Thoracic aorta (tissue), 2 donors: ENCODE measurements at regions not wholly inside any gene's neighbourhood (a gene's known extent, or its start where the extent isn't known, plus 50 kb on each side); places are given as distances from the start of the nearest gene placed in this dataset.

Source experiments
- ATAC-seq: fragments of 150-250 bp; one replicate; pipeline ENCODE4 v1.8.0; 2017; ENCODE audit warnings: low read depth; ENCODE audit not compliant: insufficient number of reproducible peaks, low FRiP score
- DNase-seq: peaks from one replicate; pipeline ENCODE4 v3.0.0-alpha.2; 2020; ENCODE audit warnings: low spot score
- H3K27ac ChIP-seq, 2 donors: fragments of 200-600 bp; sonication (generic); 1 replicate in 1 of 2; 2 replicates in 1 of 2; pipeline ENCODE4 v1.5.1; 2016; ENCODE audit warnings: mild to moderate bottlenecking in 2 of 2, moderate library complexity in 2 of 2
- H3K27me3 ChIP-seq: fragments of 200-600 bp; sonication (generic); replicated peaks from 2 replicates; pipeline ENCODE4 v1.6.0; 2016; ENCODE audit warnings: mild to moderate bottlenecking; ENCODE audit not compliant: insufficient read depth
- H3K36me3 ChIP-seq: fragments of 200-600 bp; sonication (generic); one replicate; pipeline ENCODE4 v1.5.1; 2016
- H3K4me1 ChIP-seq, 2 donors: fragments of 200-600 bp; sonication (generic); 1 replicate in 1 of 2; 2 replicates in 1 of 2; pipeline versions ENCODE4 v1.5.1 to v1.6.0; 2016; ENCODE audit warnings: low read depth in 2 of 2, mild to moderate bottlenecking in 1 of 2; ENCODE audit not compliant: control insufficient read depth in 1 of 2
- H3K4me3 ChIP-seq: fragments of 200-600 bp; sonication (generic); 2 replicates; pipeline ENCODE4 v1.5.1; 2016; ENCODE audit warnings: mild to moderate bottlenecking
- H3K9me3 ChIP-seq: fragments of 200-600 bp; sonication (generic); 2 replicates; pipeline ENCODE4 v1.5.1; 2016
- CTCF ChIP-seq: fragments of 200-600 bp; sonication (generic); IDR thresholded peaks from one replicate; pipeline ENCODE4 v1.5.1; 2019; ENCODE audit warnings: antibody characterized with exemption

DNA sequence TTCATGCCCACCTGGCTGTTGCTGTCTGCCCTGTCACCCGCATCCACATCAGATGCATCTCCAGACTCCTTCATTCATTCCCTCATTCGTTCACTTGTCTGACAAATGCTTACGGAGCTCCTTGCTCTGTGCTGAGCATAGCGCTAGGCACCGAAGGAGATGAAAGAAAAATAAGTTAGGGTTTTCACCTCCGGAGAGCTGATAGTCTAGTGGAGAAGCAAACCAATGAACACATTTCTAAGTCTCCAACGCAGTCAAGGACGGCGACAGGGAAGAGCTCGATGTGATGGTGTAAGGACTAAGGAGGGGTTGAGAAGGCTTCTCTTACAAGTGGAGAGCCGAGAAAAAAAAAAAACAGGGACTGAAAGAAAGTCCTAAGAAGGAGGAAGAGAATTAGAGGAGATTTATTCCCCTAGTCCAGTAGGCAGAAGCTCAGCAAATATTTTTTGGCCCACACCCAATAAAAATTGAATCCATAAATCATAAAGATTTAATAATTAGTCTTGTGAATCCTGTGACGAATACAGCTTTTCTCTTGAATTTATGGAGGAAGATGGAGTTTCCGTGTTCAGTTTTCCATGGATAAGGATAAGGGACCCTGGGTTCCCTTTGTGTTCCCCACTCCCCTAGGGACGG is 127.2 kb upstream of the DLG1 start:
- Histone ChIP-seq H3K36me3 (no peaks in the 10 kb centered on the region), H3K4me3 (no peak overlapping the region), H3K9me3 (no peaks in the 10 kb centered on the region), H3K4me1 (peaks cover under 1 to 10% of the 10 kb centered on the region in 2 donors), H3K27ac (no peak overlapping the region), H3K27me3 (no peaks in the 10 kb centered on the region)
- TF ChIP-seq CTCF: no peak
- no peak for DNase-seq
- ATAC-seq: no peak

DNA sequence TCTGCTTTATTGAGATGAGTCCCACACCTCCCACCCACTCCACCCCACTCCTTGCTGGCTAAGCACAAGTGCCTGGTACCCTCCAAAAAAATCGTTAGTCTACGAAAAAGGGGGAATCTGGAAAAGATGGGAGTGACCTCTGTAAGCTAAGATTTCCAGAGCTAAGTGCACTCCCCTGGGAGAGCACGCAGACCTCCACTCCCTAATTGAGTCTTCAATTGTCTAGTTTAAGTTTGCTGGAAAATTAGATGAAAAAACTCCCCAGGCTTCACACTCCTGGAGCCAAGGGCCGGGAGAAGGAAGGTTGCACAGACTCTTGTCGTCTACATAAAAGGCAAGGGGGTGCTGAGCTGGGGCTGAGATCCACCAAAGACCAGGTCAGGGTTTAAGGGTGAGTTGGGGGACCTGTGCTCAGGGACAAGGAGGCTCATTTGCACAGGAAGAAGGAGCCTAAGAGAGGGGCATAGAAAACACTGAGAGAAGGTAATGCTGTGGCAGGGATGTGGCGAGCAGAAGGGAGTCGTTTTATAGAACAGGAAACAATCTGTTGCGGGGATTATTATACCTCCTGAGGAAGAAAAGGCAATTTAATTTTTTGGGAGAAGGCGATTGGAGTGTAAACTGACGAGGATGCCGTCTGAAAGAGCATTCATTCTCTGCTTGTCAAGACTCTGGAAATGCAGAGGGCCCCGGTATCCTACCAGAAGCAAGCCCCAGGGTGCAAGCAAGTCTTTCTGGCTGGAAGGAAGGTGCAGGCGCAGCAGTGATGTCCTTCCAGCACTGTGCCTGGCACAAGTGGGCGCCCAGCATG is 126.5 kb upstream of the DLG1 start:
- Histone ChIP-seq H3K9me3 (no peaks in the 10 kb centered on the region), H3K4me3 (no peak overlapping the region), H3K36me3 (no peaks in the 10 kb centered on the region), H3K4me1 (peaks cover 0 to 2% of the 10 kb centered on the region in 2 donors), H3K27me3 (no peaks in the 10 kb centered on the region), H3K27ac (no peak overlapping the region)
- no peak for TF ChIP-seq CTCF
- ATAC-seq (no peak), DNase-seq (no peak)

- H3K27me3 ChIP-seq: no peaks in the 10 kb centered on the region
- DNase-seq (no peak), ATAC-seq (no peak)
- no peak overlapping the region for H3K4me3 ChIP-seq
- H3K36me3 ChIP-seq: no peaks in the 10 kb centered on the region
- H3K27ac ChIP-seq: no peak overlapping the region
- H3K9me3 ChIP-seq: no peaks in the 10 kb centered on the region
- no peaks in the 10 kb centered on the region for H3K4me1 ChIP-seq
- no peak for TF ChIP-seq CTCF
Observed at GRCh38 chr3:197424266-197424665, 125.9 kb upstream of the DLG1 start.

- Histone ChIP-seq H3K27ac (no peak overlapping the region), H3K4me1 (no peaks in the 10 kb centered on the region), H3K4me3 (no peak overlapping the region), H3K36me3 (no peaks in the 10 kb centered on the region), H3K27me3 (no peaks in the 10 kb centered on the region), H3K9me3 (no peaks in the 10 kb centered on the region)
- ATAC-seq (no peak), DNase-seq (no peak)
- no peak for TF ChIP-seq CTCF
Observed at GRCh38 chr3:197423376-197423775, 125.0 kb upstream of the DLG1 start.

- TF ChIP-seq CTCF: no peak
- no peaks in the 10 kb centered on the region for H3K36me3 ChIP-seq
- DNase-seq: no peak
- no peak overlapping the region for H3K27ac ChIP-seq
- no peaks in the 10 kb centered on the region for H3K9me3 ChIP-seq
- H3K27me3 ChIP-seq: no peaks in the 10 kb centered on the region
- ATAC-seq: no peak
- H3K4me1 ChIP-seq: no peaks in the 10 kb centered on the region
- no peak overlapping the region for H3K4me3 ChIP-seq
Observed at GRCh38 chr3:197422506-197422905, 124.1 kb upstream of the DLG1 start.
